Nephron (organoid): ENCODE measurements at regions not wholly inside any gene's neighbourhood (a gene's known extent, or its start where the extent isn't known, plus 50 kb on each side); places are given as distances from the start of the nearest gene placed in this dataset.
"Not testable (repeated sequence)": the region's sequence is repeated elsewhere in the genome, so short reads cannot be mapped to it uniquely, and the experiment has no call there.

ENCODE experiments used
- H3K27ac Mint-ChIP-seq, 3 experiments: 2 replicates each; pipeline ENCODE4 v1.8.0; 2020; ENCODE audit warnings: mixed read lengths in 3 of 3, mild to moderate bottlenecking in 2 of 3, moderate library complexity in 1 of 3
- H3K27me3 Mint-ChIP-seq: 2 replicates; pipeline ENCODE4 v1.8.0; 2021; ENCODE audit warnings: low read depth, mild to moderate bottlenecking, moderate library complexity, mixed read lengths
- H3K36me3 Mint-ChIP-seq: 2 replicates; pipeline ENCODE4 v1.8.0; 2020; ENCODE audit warnings: low read depth, mixed read lengths
- H3K4me1 Mint-ChIP-seq: 2 replicates; pipeline ENCODE4 v1.8.0; 2020; ENCODE audit warnings: mixed read lengths
- H3K4me3 Mint-ChIP-seq, 3 experiments: 2 replicates each; pipeline ENCODE4 v1.8.0; 2020; ENCODE audit warnings: mild to moderate bottlenecking in 3 of 3, mixed read lengths in 3 of 3, moderate library complexity in 2 of 3
- H3K9me3 Mint-ChIP-seq: 2 replicates; pipeline ENCODE4 v1.8.0; 2020; ENCODE audit warnings: mixed read lengths
- TF ChIP-seq, protein P1 (sequence below), 3 experiments: fragments of 200-600 bp; sonication (generic); IDR thresholded peaks; one replicate each; pipeline ENCODE4 v1.5.0; 2021; ENCODE audit warnings: antibody characterized with exemption in 3 of 3; ENCODE audit not compliant: unreplicated experiment in 3 of 3

DNA sequence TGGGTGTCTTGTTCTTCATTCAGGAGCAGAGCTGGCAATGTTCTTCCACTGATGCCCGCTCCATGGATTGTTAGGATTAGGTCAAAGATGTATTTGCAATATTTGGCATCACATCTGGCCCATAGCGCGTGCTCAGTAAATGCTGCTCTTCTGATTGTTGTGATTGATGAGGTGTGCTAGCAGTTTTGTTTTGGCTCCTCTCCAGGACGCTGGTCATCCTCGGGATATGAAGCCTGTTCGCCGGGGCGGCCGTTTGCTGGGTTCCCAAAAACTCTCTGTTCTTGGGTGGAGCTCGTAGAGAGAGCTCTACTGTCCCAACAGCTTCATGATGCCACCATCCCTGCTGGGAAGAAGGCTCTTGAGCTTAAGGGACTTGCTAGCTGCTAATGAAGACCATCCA lies 96.9 kb downstream of the XRCC2 start:
- Mint-ChIP-seq H3K9me3 (no peaks in the 10 kb centered on the region), H3K4me3 (no peak overlapping the region), H3K36me3 (no peaks in the 10 kb centered on the region), H3K27ac (no peak overlapping the region), H3K27me3 (peaks cover 8% of the 10 kb centered on the region), H3K4me1 (peaks cover 4% of the 10 kb centered on the region)
- TF ChIP-seq, protein P1, sequence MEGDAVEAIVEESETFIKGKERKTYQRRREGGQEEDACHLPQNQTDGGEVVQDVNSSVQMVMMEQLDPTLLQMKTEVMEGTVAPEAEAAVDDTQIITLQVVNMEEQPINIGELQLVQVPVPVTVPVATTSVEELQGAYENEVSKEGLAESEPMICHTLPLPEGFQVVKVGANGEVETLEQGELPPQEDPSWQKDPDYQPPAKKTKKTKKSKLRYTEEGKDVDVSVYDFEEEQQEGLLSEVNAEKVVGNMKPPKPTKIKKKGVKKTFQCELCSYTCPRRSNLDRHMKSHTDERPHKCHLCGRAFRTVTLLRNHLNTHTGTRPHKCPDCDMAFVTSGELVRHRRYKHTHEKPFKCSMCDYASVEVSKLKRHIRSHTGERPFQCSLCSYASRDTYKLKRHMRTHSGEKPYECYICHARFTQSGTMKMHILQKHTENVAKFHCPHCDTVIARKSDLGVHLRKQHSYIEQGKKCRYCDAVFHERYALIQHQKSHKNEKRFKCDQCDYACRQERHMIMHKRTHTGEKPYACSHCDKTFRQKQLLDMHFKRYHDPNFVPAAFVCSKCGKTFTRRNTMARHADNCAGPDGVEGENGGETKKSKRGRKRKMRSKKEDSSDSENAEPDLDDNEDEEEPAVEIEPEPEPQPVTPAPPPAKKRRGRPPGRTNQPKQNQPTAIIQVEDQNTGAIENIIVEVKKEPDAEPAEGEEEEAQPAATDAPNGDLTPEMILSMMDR (IDR thresholded peaks at IDR 0.05; ENCODE audit: unreplicated experiment in 3 of 3) = no peak

DNA sequence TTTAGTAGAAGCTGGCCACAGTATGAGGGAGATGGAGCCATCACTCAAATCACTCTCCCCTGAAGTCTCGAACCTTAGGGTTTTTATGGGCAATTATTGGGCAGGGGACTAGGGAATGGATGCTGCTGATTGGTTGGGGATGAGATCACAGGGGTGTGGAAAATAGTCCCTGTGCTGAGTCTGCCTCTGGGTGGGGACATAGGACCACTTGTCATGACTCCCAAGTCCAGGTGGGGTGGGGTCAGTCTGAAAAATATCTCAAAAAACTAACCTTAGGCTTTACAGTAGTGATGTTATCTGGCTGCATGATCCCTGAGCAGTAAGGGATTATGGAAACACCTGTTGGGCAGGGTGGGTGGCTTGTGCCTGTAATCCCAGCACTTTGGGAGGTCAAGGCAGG lies 98.6 kb downstream of the XRCC2 start:
- peaks cover 4% of the 10 kb centered on the region for H3K4me1 Mint-ChIP-seq
- no peaks in the 10 kb centered on the region for H3K36me3 Mint-ChIP-seq
- H3K4me3 Mint-ChIP-seq = no peak overlapping the region
- H3K27ac Mint-ChIP-seq = no peak overlapping the region
- H3K9me3 Mint-ChIP-seq = no peaks in the 10 kb centered on the region
- H3K27me3 Mint-ChIP-seq = peaks cover 8% of the 10 kb centered on the region
- TF ChIP-seq, protein P1 (IDR thresholded peaks at IDR 0.05; ENCODE audit: unreplicated experiment in 3 of 3) = no peak

DNA sequence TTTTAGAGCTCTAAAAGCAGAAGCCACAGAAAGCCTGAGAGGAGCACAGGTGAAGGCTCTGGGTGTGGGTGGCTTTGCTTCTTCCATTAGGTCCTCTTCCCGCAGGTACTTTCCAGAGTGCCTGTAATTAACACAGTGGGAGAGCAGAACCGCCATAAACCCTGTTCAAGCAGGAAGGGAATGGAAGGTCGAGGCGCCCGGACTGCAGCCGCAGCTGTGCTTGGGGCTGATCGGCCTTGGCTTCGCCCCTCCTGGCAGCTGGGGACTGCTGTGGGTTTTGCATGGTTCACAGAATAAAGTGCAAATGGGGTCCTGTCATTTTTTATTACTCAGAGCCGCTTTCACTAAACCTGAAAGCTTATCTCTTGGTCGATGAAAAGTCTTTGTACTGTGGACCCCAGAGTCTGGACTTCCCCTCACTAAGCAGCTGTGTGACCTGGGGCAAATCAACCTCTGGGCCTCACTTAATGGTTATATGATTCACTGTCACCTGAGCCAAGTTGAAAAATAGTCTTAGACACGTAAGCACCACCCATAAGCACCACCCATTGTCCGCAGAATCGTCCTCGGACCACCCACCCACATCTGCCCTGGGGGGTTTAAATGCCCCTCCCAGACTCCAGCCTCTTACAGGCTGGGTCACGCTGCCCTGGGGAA lies 100.9 kb downstream of the XRCC2 start:
- no peaks in the 10 kb centered on the region for H3K9me3 Mint-ChIP-seq
- H3K27me3 Mint-ChIP-seq = peaks cover 8% of the 10 kb centered on the region
- TF ChIP-seq, protein P1 (IDR thresholded peaks at IDR 0.05; ENCODE audit: unreplicated experiment in 3 of 3) = no peak
- peaks cover 4% of the 10 kb centered on the region for H3K4me1 Mint-ChIP-seq
- no peaks in the 10 kb centered on the region for H3K36me3 Mint-ChIP-seq
- H3K27ac Mint-ChIP-seq = peak overlapping the region in 2 of 3 experiments; percentile 49 to 54
- no peak overlapping the region for H3K4me3 Mint-ChIP-seq

DNA sequence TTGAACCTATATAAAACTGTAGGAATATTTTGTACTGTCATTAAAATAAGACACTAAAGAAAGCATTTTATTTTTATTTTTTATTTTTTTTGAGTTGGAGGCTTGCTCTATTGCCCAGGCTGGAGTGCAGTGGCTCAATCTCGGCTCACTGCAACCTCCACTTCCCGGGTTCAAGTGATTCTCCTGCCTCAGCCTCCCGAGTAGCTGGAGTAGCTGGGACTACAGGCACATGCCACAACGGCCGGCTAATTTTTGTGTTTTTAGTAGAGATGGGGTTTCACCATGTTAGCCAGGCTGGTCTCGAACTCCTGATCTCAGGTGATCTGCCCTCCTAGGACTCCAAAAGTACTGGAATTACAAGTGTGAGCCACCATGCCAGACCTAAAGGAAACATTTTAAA lies 102.8 kb downstream of the XRCC2 start:
- not testable (repeated sequence) for H3K27me3 Mint-ChIP-seq, H3K4me1 Mint-ChIP-seq, H3K9me3 Mint-ChIP-seq, H3K4me3 Mint-ChIP-seq, H3K27ac Mint-ChIP-seq, H3K36me3 Mint-ChIP-seq

DNA sequence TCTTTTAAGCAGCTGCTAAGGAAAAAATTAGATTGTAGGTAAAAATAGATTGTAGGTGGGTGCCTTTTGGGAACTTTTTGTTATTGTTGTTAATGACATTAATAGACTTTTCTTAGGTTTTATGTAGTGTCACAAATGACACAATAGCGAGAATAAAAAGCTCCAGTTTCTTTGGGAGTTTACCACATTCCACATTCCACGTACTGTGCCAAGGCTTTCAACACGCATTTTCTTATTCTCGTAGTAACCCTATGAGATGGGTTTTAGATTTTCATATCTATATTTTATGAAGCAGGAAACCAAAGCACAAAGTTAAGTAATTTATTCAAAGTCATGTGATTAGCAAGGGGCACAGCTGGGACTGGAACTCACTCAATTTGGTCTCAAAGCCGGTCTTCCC lies 103.8 kb downstream of the XRCC2 start:
- H3K9me3 Mint-ChIP-seq = no peaks in the 10 kb centered on the region

DNA sequence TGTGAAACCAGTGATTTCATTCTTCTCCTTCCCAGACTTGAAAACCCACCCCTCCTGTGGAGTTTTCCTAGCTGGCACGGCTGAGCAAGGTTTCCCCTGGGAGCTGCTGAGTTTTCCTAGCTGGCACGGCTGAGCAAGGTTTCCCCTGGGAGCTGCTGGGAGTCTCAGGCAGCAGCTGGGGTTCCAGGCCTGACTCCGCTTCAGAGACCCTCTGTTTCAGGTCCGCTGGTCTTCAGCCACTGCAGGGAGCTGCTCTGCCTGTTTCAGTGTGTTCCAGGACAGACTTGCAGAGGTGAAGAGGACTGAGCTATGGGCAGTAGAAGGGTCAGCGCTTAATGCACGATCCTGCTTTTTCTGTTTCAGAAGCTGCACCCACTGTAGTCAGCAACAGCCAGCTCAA lies 104.9 kb downstream of the XRCC2 start:
- Mint-ChIP-seq H3K27me3 (peaks cover 3% of the 10 kb centered on the region), H3K4me3 (no peak overlapping the region), H3K4me1 (peaks cover 4% of the 10 kb centered on the region), H3K9me3 (no peaks in the 10 kb centered on the region), H3K36me3 (no peaks in the 10 kb centered on the region), H3K27ac (no peak overlapping the region)
- TF ChIP-seq, protein P1 (IDR thresholded peaks at IDR 0.05; ENCODE audit: unreplicated experiment in 3 of 3) = no peak

More for the DNA sequence above, 103.8 kb downstream of the XRCC2 start:
- Mint-ChIP-seq H3K4me1 (peaks cover 4% of the 10 kb centered on the region), H3K27ac (no peak overlapping the region), H3K27me3 (peaks cover 8% of the 10 kb centered on the region), H3K36me3 (no peaks in the 10 kb centered on the region), H3K4me3 (no peak overlapping the region)
- TF ChIP-seq, protein P1 (IDR thresholded peaks at IDR 0.05; ENCODE audit: unreplicated experiment in 3 of 3) = no peak
